H9 (cell line): ENCODE measurements at regions not wholly inside any gene's neighbourhood (a gene's known extent, or its start where the extent isn't known, plus 50 kb on each side); places are given as distances from the start of the nearest gene placed in this dataset.

Source experiments
- DNase-seq: peaks from one replicate; pipeline ENCODE4 v3.0.0-alpha.2; 2017
- H2AFZ ChIP-seq: one replicate; pipeline ENCODE4 v1.6.1; 2013; ENCODE audit warnings: mild to moderate bottlenecking, low read length, control low read depth, moderate library complexity
- H2AK5ac ChIP-seq: 2 replicates; pipeline ENCODE4 v1.6.1; 2013; ENCODE audit warnings: low read length, control low read depth, mixed read lengths; ENCODE audit not compliant: insufficient read length
- H2BK120ac ChIP-seq: one replicate; pipeline ENCODE4 v1.6.1; 2013; ENCODE audit warnings: low read depth, mild to moderate bottlenecking, low read length, control low read depth, inconsistent platforms; ENCODE audit not compliant: poor library complexity, severe bottlenecking
- H2BK12ac ChIP-seq: 2 replicates; pipeline ENCODE4 v1.6.1; 2013; ENCODE audit warnings: low read length, control low read depth, mixed read lengths, low read depth; ENCODE audit not compliant: insufficient read length
- H2BK15ac ChIP-seq: 2 replicates; pipeline ENCODE4 v1.6.1; 2013; ENCODE audit warnings: low read depth, low read length, control low read depth
- H2BK20ac ChIP-seq: one replicate; pipeline ENCODE4 v1.6.1; 2013; ENCODE audit warnings: low read depth, mild to moderate bottlenecking, low read length, control low read depth, inconsistent platforms; ENCODE audit not compliant: poor library complexity, severe bottlenecking
- H2BK5ac ChIP-seq: 2 replicates; pipeline ENCODE4 v1.6.1; 2013; ENCODE audit warnings: low read length, control low read depth, mixed read lengths; ENCODE audit not compliant: insufficient read length
- H3K14ac ChIP-seq: 2 replicates; pipeline ENCODE4 v1.6.1; 2013; ENCODE audit warnings: low read length, control low read depth; ENCODE audit not compliant: insufficient read depth
- H3K18ac ChIP-seq: 2 replicates; pipeline ENCODE4 v1.6.1; 2013; ENCODE audit warnings: low read depth, mild to moderate bottlenecking, mixed read lengths, low read length, control low read depth; ENCODE audit not compliant: insufficient read length
- H3K23ac ChIP-seq: 2 replicates; pipeline ENCODE4 v1.6.1; 2013; ENCODE audit warnings: low read length, control low read depth, mixed read lengths, low read depth; ENCODE audit not compliant: insufficient read length
- H3K23me2 ChIP-seq: 2 replicates; pipeline ENCODE4 v1.6.1; 2013; ENCODE audit warnings: low read depth, mild to moderate bottlenecking, mixed read lengths, low read length, control low read depth; ENCODE audit not compliant: insufficient read length, poor library complexity, severe bottlenecking
- H3K27ac ChIP-seq: 2 replicates; pipeline ENCODE4 v1.5.1; 2013; ENCODE audit warnings: low read length, control low read depth, mixed read lengths, low read depth; ENCODE audit not compliant: insufficient read length
- H3K27me3 ChIP-seq: 2 replicates; pipeline ENCODE4 v1.6.1; 2013; ENCODE audit warnings: low read length, control low read depth, inconsistent platforms; ENCODE audit not compliant: insufficient read depth
- H3K4ac ChIP-seq: 2 replicates; pipeline ENCODE4 v1.6.1; 2013; ENCODE audit warnings: low read depth, mild to moderate bottlenecking, control low read depth, inconsistent platforms, low read length, moderate library complexity
- H3K4me1 ChIP-seq: 2 replicates; pipeline ENCODE4 v1.6.1; 2013; ENCODE audit warnings: low read length, control low read depth, inconsistent platforms; ENCODE audit not compliant: insufficient read depth
- H3K4me2 ChIP-seq: 2 replicates; pipeline ENCODE4 v1.6.1; 2013; ENCODE audit warnings: low read length, control low read depth, mixed read lengths; ENCODE audit not compliant: insufficient read length, insufficient read depth
- H3K56ac ChIP-seq: 2 replicates; pipeline ENCODE4 v1.6.1; 2013; ENCODE audit warnings: low read depth, mild to moderate bottlenecking, mixed read lengths, low read length, control low read depth; ENCODE audit not compliant: insufficient read length
- H3K79me1 ChIP-seq: 2 replicates; pipeline ENCODE4 v1.6.1; 2013; ENCODE audit warnings: low read depth, mild to moderate bottlenecking, moderate library complexity, low read length, control low read depth, inconsistent platforms; ENCODE audit not compliant: insufficient read depth, poor library complexity, severe bottlenecking
- H3K79me2 ChIP-seq: 2 replicates; pipeline ENCODE4 v1.6.1; 2013; ENCODE audit warnings: low read length, control low read depth, inconsistent platforms; ENCODE audit not compliant: insufficient read depth
- H3K9ac ChIP-seq: 2 replicates; pipeline ENCODE4 v1.6.1; 2013; ENCODE audit warnings: low read length, control low read depth, mixed read lengths; ENCODE audit not compliant: insufficient read length; ENCODE audit errors: extremely low read depth
- H3K9me3 ChIP-seq: one replicate; pipeline ENCODE4 v1.6.1; 2013; ENCODE audit warnings: low read depth, low read length, inconsistent platforms; ENCODE audit not compliant: control insufficient read depth
- H3T11ph ChIP-seq: one replicate; pipeline ENCODE4 v1.6.1; 2013; ENCODE audit warnings: mild to moderate bottlenecking, low read length, control low read depth, inconsistent platforms
- H4K20me1 ChIP-seq: one replicate; pipeline ENCODE4 v1.6.1; 2013; ENCODE audit not compliant: control insufficient read depth, insufficient read length, insufficient read depth
- H4K5ac ChIP-seq: 2 replicates; pipeline ENCODE4 v1.6.1; 2013; ENCODE audit warnings: low read depth, mild to moderate bottlenecking, mixed read lengths, low read length, control low read depth; ENCODE audit not compliant: insufficient read length
- H4K8ac ChIP-seq: replicated peaks from 2 replicates; pipeline ENCODE4 v1.6.1; 2013; ENCODE audit warnings: low read length, control low read depth, mixed read lengths, low read depth; ENCODE audit not compliant: insufficient read length
- H4K91ac ChIP-seq: 2 replicates; pipeline ENCODE4 v1.6.1; 2013; ENCODE audit warnings: low read depth, mild to moderate bottlenecking, moderate library complexity, mixed read lengths, low read length, control low read depth; ENCODE audit not compliant: insufficient read length
- H3K27ac Mint-ChIP-seq, 3 experiments: 2 replicates in 2 of 3; 3 replicates in 1 of 3; pipeline ENCODE4 v1.8.0; 2020 to 2021; ENCODE audit warnings: mixed read lengths in 3 of 3, mild to moderate bottlenecking in 1 of 3, moderate library complexity in 1 of 3
- H3K27me3 Mint-ChIP-seq: 2 replicates; pipeline ENCODE4 v1.8.0; 2021; ENCODE audit warnings: low read depth, mild to moderate bottlenecking, moderate library complexity, mixed read lengths
- H3K36me3 Mint-ChIP-seq, 3 experiments: 2 replicates in 2 of 3; 3 replicates in 1 of 3; pipeline ENCODE4 v1.8.0; 2020 to 2021; ENCODE audit warnings: low read depth in 3 of 3, mixed read lengths in 3 of 3; ENCODE audit not compliant: insufficient read depth in 1 of 3
- H3K4me1 Mint-ChIP-seq, 2 experiments: 2 replicates each; pipeline ENCODE4 v1.8.0; 2020; ENCODE audit warnings: mixed read lengths in 2 of 2
- H3K4me3 Mint-ChIP-seq, 2 experiments: 2 replicates in 1 of 2; 3 replicates in 1 of 2; pipeline ENCODE4 v1.8.0; 2020 to 2021; ENCODE audit warnings: mild to moderate bottlenecking in 2 of 2, mixed read lengths in 2 of 2, moderate library complexity in 1 of 2
- H3K9me3 Mint-ChIP-seq, 2 experiments: 2 replicates in 1 of 2; 3 replicates in 1 of 2; pipeline ENCODE4 v1.8.0; 2020; ENCODE audit warnings: mild to moderate bottlenecking in 2 of 2, mixed read lengths in 2 of 2, moderate library complexity in 1 of 2
- WGBS: extraction: QIAGEN DNeasy Blood & Tissue Kit; methylation state at CpG from one replicate; pipeline ENCODE4 v1.1.7; 2013; ENCODE audit warnings: missing lambda C conversion rate, low lambda C conversion rate, mixed read lengths; ENCODE audit not compliant: insufficient read length; ENCODE audit errors: extremely low coverage; 5-methylcytosine and 5-hydroxymethylcytosine counted together
- TF ChIP-seq, protein P1 (sequence below): fragments of 200-600 bp; sonication (generic); conservative IDR thresholded peaks from 3 replicates; pipeline ENCODE4 v1.8.0; 2021; ENCODE audit warnings: antibody characterized with exemption, mild to moderate bottlenecking

- Histone ChIP-seq H4K8ac (no peak overlapping the region), H4K5ac (no peak overlapping the region), H2BK15ac (no peak overlapping the region), H2BK20ac (no peak overlapping the region), H2BK12ac (no peak overlapping the region), H3K79me1 (no peaks in the 10 kb centered on the region), H3K4ac (no peak overlapping the region), H3K27me3 (no peaks in the 10 kb centered on the region), H2AFZ (no peak overlapping the region), H3K9me3 (no peaks in the 10 kb centered on the region), H3K23me2 (no peaks in the 10 kb centered on the region), H3K27ac (no peak overlapping the region), H2AK5ac (no peak overlapping the region), H3K9ac (no peak overlapping the region), H4K91ac (no peak overlapping the region), H2BK120ac (no peak overlapping the region), H3K56ac (no peak overlapping the region), H3K18ac (no peak overlapping the region), H3K79me2 (no peaks in the 10 kb centered on the region), H3T11ph (no peak overlapping the region), H3K4me2 (no peak overlapping the region), H3K14ac (no peak overlapping the region; the same call in 1 of the 2 replicates), H4K20me1 (no peaks in the 10 kb centered on the region), H3K4me1 (no peaks in the 10 kb centered on the region), H2BK5ac (no peak overlapping the region), H3K23ac (no peak overlapping the region)
- H3K27me3 Mint-ChIP-seq = no peaks in the 10 kb centered on the region
- H3K4me3 Mint-ChIP-seq = no peak overlapping the region
- no peak overlapping the region; a peak in 1 of 7 replicates for H3K27ac Mint-ChIP-seq
- peaks cover 15 to 25% of the 10 kb centered on the region in 2 experiments for H3K9me3 Mint-ChIP-seq
- DNase-seq = no peak
- TF ChIP-seq, protein P1, sequence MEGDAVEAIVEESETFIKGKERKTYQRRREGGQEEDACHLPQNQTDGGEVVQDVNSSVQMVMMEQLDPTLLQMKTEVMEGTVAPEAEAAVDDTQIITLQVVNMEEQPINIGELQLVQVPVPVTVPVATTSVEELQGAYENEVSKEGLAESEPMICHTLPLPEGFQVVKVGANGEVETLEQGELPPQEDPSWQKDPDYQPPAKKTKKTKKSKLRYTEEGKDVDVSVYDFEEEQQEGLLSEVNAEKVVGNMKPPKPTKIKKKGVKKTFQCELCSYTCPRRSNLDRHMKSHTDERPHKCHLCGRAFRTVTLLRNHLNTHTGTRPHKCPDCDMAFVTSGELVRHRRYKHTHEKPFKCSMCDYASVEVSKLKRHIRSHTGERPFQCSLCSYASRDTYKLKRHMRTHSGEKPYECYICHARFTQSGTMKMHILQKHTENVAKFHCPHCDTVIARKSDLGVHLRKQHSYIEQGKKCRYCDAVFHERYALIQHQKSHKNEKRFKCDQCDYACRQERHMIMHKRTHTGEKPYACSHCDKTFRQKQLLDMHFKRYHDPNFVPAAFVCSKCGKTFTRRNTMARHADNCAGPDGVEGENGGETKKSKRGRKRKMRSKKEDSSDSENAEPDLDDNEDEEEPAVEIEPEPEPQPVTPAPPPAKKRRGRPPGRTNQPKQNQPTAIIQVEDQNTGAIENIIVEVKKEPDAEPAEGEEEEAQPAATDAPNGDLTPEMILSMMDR = no peak
- H3K4me1 Mint-ChIP-seq = no peaks in the 10 kb centered on the region
- H3K36me3 Mint-ChIP-seq = peaks cover 0 to 24% (median 7%) of the 10 kb centered on the region in 3 experiments; a peak in 4 of 7 replicates
- WGBS = no CpG with 5 or more reads among the region's 1 CpG
Measured at GRCh38 chr17:54102246-54102645, 279.5 kb downstream of the KIF2B start.
